ENCODE measurements at regions not wholly inside any gene's neighbourhood (a gene's known extent, or its start where the extent isn't known, plus 50 kb on each side); places are given as distances from the start of the nearest gene placed in this dataset.

- Mint-ChIP-seq H3K4me1 (ENCODE audit: low read depth, unreplicated experiment) (peaks cover 28% of the 10 kb centered on the region), H3K27ac (ENCODE audit: unreplicated experiment) (peak overlapping the region; percentile 13), H3K27me3 (ENCODE audit: low read depth, unreplicated experiment) (no peaks in the 10 kb centered on the region), H3K4me3 (ENCODE audit: unreplicated experiment) (no peak overlapping the region), H3K9me3 (ENCODE audit: unreplicated experiment) (peaks cover 2% of the 10 kb centered on the region), H3K36me3 (ENCODE audit: low read depth, unreplicated experiment) (peaks cover 7% of the 10 kb centered on the region)
- no peak for TF ChIP-seq CTCF (IDR thresholded peaks at IDR 0.05; ENCODE audit: insufficient read depth, low read depth, low read length)
- TF ChIP-seq EZH2 (IDR thresholded peaks at IDR 0.05; ENCODE audit: insufficient read depth, low read length): no peak
- H3K79me2 ChIP-seq (ENCODE audit: insufficient read depth, low read length): no peaks in the 10 kb centered on the region
- H3K9ac ChIP-seq (ENCODE audit: low read length): no peak overlapping the region
- no peak overlapping the region for H2AFZ ChIP-seq (ENCODE audit: low read depth, low read length)
- FAIRE-seq (no peak), DNase-seq (ENCODE audit: low read depth) (peak; percentile 87)
- no peaks in the 10 kb centered on the region for H3K36me3 ChIP-seq (ENCODE audit: insufficient read depth, low read length)
- no peaks in the 10 kb centered on the region for H3K9me3 ChIP-seq (ENCODE audit: insufficient read depth, low read depth, low read length)
- no peak overlapping the region for H3K4me3 ChIP-seq (ENCODE audit: insufficient read depth, low read depth, low read length)
- no peaks in the 10 kb centered on the region for H4K20me1 ChIP-seq (ENCODE audit: insufficient read depth, low read length)
- no peaks in the 10 kb centered on the region for H3K27me3 ChIP-seq (ENCODE audit: insufficient read depth, low read length)
- H3K27ac ChIP-seq (ENCODE audit: low read depth, low read length): peak overlapping the region; percentile 31
- no peak overlapping the region for H3K4me2 ChIP-seq (ENCODE audit: low read length)
- H3K4me1 ChIP-seq (ENCODE audit: insufficient read depth, low read length): peaks cover 7% of the 10 kb centered on the region
These were observed 307.2 kb downstream of the SOX4 start for GRCh38 chr6:21900730-21901129.

DNA sequence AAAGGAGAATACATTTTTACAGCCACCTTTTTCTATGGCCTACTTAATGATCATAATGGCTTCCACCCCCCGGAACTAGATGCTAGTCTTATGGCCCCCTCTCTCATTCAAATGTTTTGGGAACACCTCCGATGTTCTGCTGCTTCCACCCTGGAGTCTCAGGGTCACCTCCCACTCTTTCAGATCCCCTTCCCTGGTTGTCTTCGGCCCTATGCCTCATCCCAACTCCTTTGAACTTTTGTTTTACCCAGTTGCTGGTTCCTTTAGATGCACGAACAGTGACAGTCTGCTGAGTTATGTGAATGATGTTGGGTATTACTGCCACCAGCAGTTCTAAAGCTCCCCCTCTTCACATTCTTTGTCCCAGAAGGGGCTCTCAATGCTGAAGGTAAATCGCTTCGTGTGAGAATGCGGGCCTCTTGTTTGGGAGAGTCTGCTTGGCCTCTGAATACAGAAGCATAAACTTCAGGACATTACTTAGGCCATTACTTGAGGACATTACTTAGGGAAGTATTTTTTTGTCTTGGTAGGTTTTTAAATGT is 309.1 kb downstream of the SOX4 start:
- no peaks in the 10 kb centered on the region for H3K9me3 ChIP-seq (ENCODE audit: insufficient read depth, low read depth, low read length)
- no peaks in the 10 kb centered on the region for H3K36me3 ChIP-seq (ENCODE audit: insufficient read depth, low read length)
- Mint-ChIP-seq H3K36me3 (ENCODE audit: low read depth, unreplicated experiment) (peaks cover 2% of the 10 kb centered on the region), H3K4me3 (ENCODE audit: unreplicated experiment) (no peak overlapping the region), H3K27me3 (ENCODE audit: low read depth, unreplicated experiment) (no peaks in the 10 kb centered on the region), H3K4me1 (ENCODE audit: low read depth, unreplicated experiment) (peaks cover 41% of the 10 kb centered on the region), H3K27ac (ENCODE audit: unreplicated experiment) (peak overlapping the region; percentile 67), H3K9me3 (ENCODE audit: unreplicated experiment) (no peaks in the 10 kb centered on the region)
- H3K27me3 ChIP-seq (ENCODE audit: insufficient read depth, low read length): no peaks in the 10 kb centered on the region
- TF ChIP-seq CTCF (IDR thresholded peaks at IDR 0.05; ENCODE audit: insufficient read depth, low read depth, low read length) (no peak), EZH2 (IDR thresholded peaks at IDR 0.05; ENCODE audit: insufficient read depth, low read length) (no peak)
- DNase-seq (ENCODE audit: low read depth) (no peak), FAIRE-seq (no peak)
- H3K4me3 ChIP-seq (ENCODE audit: insufficient read depth, low read depth, low read length): no peak overlapping the region
- no peaks in the 10 kb centered on the region for H4K20me1 ChIP-seq (ENCODE audit: insufficient read depth, low read length)
- no peak overlapping the region for H3K4me2 ChIP-seq (ENCODE audit: low read length)
- H2AFZ ChIP-seq (ENCODE audit: low read depth, low read length): no peak overlapping the region
- H3K79me2 ChIP-seq (ENCODE audit: insufficient read depth, low read length): no peaks in the 10 kb centered on the region
- no peak overlapping the region for H3K9ac ChIP-seq (ENCODE audit: low read length)
- H3K27ac ChIP-seq (ENCODE audit: low read depth, low read length): no peak overlapping the region
- peaks cover 7% of the 10 kb centered on the region for H3K4me1 ChIP-seq (ENCODE audit: insufficient read depth, low read length)

DNA sequence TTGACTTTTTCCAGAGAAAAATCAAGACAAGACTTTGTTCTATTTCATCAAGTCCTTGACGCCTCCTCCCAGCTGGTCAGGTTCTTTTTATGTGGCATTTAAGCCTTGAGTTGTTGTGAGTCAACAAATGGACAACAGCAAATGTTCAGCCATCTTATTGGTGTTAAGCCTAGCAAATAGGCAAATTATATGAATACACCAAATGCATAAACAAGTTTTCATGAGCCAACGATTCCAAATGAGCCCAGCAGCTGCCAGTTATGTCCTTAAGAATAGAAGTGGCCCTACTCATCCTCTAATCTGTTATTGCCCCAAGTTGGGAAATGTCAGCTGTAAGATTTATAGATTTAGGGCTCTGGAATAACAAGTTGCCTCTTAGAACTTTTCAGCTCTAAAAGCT is 312.0 kb downstream of the SOX4 start:
- Histone ChIP-seq H3K4me1 (ENCODE audit: insufficient read depth, low read length) (peaks cover 7% of the 10 kb centered on the region), H4K20me1 (ENCODE audit: insufficient read depth, low read length) (no peaks in the 10 kb centered on the region), H3K4me3 (ENCODE audit: insufficient read depth, low read depth, low read length) (no peak overlapping the region), H3K9ac (ENCODE audit: low read length) (no peak overlapping the region), H3K9me3 (ENCODE audit: insufficient read depth, low read depth, low read length) (no peaks in the 10 kb centered on the region), H3K36me3 (ENCODE audit: insufficient read depth, low read length) (no peaks in the 10 kb centered on the region), H3K27ac (ENCODE audit: low read depth, low read length) (no peak overlapping the region), H3K27me3 (ENCODE audit: insufficient read depth, low read length) (no peaks in the 10 kb centered on the region), H3K79me2 (ENCODE audit: insufficient read depth, low read length) (no peaks in the 10 kb centered on the region), H2AFZ (ENCODE audit: low read depth, low read length) (no peak overlapping the region), H3K4me2 (ENCODE audit: low read length) (no peak overlapping the region)
- Mint-ChIP-seq H3K36me3 (ENCODE audit: low read depth, unreplicated experiment) (peaks cover 4% of the 10 kb centered on the region), H3K4me3 (ENCODE audit: unreplicated experiment) (no peak overlapping the region), H3K4me1 (ENCODE audit: low read depth, unreplicated experiment) (peaks cover 42% of the 10 kb centered on the region), H3K27ac (ENCODE audit: unreplicated experiment) (no peak overlapping the region), H3K27me3 (ENCODE audit: low read depth, unreplicated experiment) (no peaks in the 10 kb centered on the region), H3K9me3 (ENCODE audit: unreplicated experiment) (no peaks in the 10 kb centered on the region)
- no peak for FAIRE-seq
- no peak for DNase-seq (ENCODE audit: low read depth)
- TF ChIP-seq EZH2 (IDR thresholded peaks at IDR 0.05; ENCODE audit: insufficient read depth, low read length) (no peak), CTCF (IDR thresholded peaks at IDR 0.05; ENCODE audit: insufficient read depth, low read depth, low read length) (no peak)
